ENCODE measurements at regions not wholly inside any gene's neighbourhood (a gene's known extent, or its start where the extent isn't known, plus 50 kb on each side); places are given as distances from the start of the nearest gene placed in this dataset.

GRCh38 chr13:111844222-111844671 is 222.7 kb upstream of the SOX1 start:
- DNase-seq (ENCODE audit: low read depth in 4 of 4, low spot score in 3 of 4), result no peak

- no peak for DNase-seq (ENCODE audit: low read depth in 4 of 4, low spot score in 3 of 4)
These were observed 222.3 kb upstream of the SOX1 start for GRCh38 chr13:111844682-111845081.

DNA sequence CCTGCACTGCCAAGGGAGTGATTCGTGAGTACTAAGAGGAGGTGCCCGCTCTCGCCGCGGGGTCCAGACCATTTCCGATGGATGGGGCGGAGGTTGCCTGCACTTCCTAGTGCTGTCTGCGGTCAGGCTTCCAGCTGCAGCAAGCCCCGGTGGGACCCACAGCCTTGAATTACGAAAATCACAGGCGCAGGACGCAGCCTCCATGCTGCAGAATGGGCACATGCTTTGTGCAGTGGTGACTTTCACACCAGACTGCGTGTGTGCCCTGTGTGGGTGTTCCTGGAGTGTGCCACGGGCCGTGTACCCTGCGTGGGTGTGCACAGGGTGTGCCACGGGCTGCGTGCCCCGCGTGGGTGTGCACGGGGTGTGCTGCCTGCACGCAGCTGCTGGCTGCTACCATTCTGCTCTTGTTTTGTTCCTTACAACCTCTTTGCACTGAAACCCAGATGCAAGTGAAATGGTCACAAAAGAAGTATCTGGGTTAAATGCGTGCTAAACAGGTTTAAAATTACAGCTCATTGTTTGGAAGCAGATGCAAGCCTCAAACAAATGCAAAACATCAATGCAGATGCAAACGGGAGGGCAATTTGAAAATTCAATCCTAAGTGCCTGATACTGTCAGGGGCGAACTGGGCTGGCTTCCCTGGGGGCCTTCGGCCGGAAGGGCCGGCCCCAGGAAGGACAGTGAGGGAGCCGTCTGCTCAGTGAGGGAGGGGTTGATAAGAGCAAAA is 221.2 kb upstream of the SOX1 start:
- DNase-seq (ENCODE audit: low read depth in 4 of 4, low spot score in 3 of 4), result no peak

DNA sequence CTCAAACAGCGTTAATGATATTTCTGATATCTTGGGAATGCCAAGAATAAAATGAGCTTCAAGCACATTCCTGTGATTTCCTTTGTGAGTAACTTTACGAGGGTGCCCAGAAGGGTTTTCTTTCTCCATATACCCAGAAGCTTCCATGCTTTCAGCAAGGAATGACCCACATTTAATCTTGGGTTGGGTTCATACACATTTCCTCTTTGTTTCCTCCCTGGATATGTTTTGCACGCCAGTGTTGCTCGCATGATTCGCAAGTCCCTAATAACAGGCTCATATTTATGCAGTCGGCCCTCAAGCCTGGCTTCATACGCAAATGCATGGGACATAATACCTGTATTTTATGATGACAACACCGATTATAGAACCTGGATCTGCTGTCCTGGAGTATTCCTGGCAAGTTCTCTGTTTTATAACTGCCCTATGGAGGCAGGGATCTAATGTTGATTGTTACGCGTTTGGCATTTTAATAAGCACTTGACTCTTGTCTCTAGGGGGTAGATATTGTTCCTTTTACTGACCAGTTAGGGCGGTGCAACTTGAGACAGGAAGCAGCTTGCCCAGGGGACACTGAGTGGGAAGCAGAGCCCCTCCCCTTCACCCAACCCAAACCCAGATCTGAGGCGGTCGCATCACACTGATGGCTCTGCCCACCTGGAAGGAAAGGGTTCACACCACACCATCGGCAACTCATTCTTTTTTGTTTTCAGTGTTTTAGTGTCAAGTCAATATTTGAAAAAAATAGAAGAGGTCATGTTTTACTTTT is 220.4 kb upstream of the SOX1 start:
- DNase-seq (ENCODE audit: low read depth in 4 of 4, low spot score in 3 of 4), result no peak

- no peak for DNase-seq (ENCODE audit: low read depth in 4 of 4, low spot score in 3 of 4)
These were observed 219.0 kb upstream of the SOX1 start for GRCh38 chr13:111847964-111848363.

- no peak for DNase-seq (ENCODE audit: low read depth in 4 of 4, low spot score in 3 of 4)
These were observed 216.5 kb upstream of the SOX1 start for GRCh38 chr13:111850458-111850857.

DNA sequence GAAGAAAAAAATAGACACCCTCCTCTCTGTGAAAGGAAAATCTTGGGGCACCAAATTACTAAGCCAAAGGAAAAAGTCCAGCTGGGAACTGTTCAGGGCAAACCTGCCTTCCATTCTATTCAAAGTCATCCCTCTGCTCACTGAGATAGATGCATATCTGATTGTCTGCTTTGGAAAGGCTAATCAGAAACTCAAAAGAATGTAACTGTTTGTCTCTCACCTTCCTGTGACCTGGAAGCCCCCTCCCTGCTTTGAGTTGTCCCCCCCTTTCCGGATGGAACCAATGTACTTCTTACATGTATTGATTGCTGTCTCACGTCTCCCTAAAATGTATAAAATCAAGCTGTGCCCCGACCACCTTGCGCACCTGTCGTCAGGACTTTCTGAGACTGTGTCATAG is 216.0 kb upstream of the SOX1 start:
- DNase-seq (ENCODE audit: low read depth in 4 of 4, low spot score in 3 of 4), result no peak

GRCh38 chr13:111852725-111853518 is 214.0 kb upstream of the SOX1 start:
- DNase-seq (ENCODE audit: low read depth in 4 of 4, low spot score in 3 of 4), result no peak

GRCh38 chr13:111853721-111854120 is 213.2 kb upstream of the SOX1 start:
- DNase-seq (ENCODE audit: low read depth in 4 of 4, low spot score in 3 of 4), result peak in 3 of 4 donors; percentile 36 to 48 (median 46)

DNA sequence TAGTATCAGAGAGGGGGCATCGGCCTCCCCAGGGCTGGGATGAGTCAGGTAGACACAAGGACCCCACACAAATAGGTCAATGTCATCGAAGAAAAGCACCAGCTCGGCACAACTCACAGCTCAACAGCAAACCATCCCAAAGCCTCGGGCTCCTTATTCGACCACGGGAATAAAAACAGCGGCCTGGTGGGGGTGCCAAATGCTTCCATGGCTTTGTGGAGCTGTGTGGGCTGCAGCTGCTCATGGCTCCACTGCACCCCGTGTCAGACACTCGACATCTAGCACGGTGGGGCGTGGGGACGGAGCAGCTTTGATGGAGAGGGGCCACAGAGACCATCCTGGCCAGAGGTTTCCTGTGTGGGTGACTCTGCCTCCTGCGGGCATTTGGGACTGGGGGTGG is 212.5 kb upstream of the SOX1 start:
- no peak for DNase-seq (ENCODE audit: low read depth in 4 of 4, low spot score in 3 of 4)

DNA sequence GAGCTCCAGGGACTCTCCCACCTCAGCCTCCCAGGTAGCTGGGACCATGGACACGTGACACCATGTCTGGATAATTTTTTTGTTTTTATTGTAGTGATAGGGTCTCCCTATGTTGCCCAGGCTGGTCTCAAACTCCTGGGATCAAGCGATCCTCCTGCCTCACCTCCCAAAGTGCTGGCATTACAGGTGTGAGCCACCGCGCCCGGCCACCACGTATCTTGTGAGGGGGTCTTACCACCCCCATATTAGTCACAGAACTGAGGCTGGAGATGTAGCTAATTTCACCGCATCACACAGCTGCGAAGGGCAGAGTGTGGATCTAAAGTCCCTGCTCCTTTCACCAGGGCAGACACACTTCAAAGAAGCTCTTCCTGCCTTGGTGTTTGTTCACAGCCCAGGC is 211.8 kb upstream of the SOX1 start:
- no peak for DNase-seq (ENCODE audit: low read depth in 4 of 4, low spot score in 3 of 4)

DNA sequence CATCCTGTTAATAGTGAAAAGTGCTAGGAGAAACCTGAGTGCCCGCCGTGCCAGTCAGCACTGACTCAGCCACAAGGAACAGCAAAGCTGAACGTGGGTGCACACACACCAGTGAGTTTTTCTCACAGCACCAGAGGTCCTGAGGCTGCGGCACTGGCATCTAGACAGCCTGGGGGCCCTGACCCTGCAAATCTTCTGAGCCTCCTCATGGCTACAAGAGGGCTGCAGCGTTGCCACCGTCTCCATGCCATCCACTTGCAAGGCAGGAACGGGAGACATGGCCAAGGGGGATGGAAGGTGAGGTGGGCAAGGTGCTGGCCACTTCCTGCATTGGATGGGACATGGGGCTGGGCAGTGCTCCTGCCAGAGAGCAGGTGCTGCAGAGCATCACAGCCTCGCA is 211.2 kb upstream of the SOX1 start:
- DNase-seq (ENCODE audit: low read depth in 4 of 4, low spot score in 3 of 4), result no peak

DNA sequence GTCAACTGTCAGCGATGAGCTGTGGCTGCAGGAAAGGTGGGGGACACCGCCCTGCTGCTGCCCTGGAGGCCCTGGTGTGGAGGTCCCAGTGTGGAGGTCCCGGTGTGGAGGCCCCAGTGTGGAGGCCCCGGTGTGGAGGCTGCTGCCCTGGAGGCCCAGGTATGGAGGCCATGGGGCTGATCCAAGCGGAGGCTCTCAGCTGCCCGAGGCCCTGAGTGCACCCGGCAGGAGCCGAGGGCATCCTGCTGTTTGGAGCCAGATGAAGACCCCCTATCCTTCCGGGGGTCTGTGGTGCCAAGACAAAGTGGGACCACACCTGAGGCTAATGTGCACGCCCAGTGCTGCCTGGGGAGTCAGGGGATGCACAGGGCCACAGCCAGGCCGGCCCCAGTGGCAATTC is 210.4 kb upstream of the SOX1 start:
- DNase-seq (ENCODE audit: low read depth in 4 of 4, low spot score in 3 of 4), result no peak

- DNase-seq (ENCODE audit: low read depth in 4 of 4, low spot score in 3 of 4), result no peak
These were observed 209.6 kb upstream of the SOX1 start for GRCh38 chr13:111857336-111857735.

GRCh38 chr13:111857846-111858560 is 208.9 kb upstream of the SOX1 start:
- DNase-seq (ENCODE audit: low read depth in 4 of 4, low spot score in 3 of 4), result no peak

DNA sequence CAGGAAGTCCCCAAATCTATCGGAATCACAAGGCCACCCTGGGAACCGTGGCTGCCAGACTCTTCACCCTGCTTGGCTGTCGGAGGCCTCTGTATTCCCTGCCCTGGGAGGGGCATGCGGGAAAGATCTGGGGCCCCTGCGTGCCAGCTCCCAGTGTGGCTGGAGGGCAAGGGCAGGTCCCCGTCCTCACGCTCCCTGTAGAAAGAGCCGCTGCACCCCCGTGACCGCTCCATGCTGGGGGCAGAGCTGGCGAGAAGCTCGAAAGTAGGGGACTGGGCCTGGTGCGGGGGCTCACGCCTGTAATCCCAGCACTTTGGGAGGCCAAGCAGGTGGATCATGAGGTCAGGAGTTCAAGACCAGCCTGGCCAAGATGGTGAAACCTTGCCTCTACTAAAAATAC is 208.4 kb upstream of the SOX1 start:
- no peak for DNase-seq (ENCODE audit: low read depth in 4 of 4, low spot score in 3 of 4)

- no peak for DNase-seq (ENCODE audit: low read depth in 4 of 4, low spot score in 3 of 4)
These were observed 207.4 kb upstream of the SOX1 start for GRCh38 chr13:111859354-111860230.

DNA sequence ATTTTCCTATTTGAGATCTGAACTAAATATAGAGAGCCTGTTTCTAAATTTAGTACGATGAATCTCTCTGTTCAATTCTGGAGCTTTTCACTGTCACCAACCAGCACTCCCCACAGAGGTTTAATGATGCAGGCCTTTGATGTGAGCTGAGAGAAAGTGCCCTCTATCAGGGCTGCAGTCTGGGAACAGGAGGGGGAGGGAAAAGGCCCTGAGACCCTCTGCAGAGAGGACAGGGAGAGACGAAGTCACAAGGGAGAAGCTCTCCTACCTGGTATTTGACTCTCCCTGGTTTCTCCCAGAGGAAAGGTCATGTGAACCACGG is 206.8 kb upstream of the SOX1 start:
- DNase-seq (ENCODE audit: low read depth in 4 of 4, low spot score in 3 of 4), result no peak

DNA sequence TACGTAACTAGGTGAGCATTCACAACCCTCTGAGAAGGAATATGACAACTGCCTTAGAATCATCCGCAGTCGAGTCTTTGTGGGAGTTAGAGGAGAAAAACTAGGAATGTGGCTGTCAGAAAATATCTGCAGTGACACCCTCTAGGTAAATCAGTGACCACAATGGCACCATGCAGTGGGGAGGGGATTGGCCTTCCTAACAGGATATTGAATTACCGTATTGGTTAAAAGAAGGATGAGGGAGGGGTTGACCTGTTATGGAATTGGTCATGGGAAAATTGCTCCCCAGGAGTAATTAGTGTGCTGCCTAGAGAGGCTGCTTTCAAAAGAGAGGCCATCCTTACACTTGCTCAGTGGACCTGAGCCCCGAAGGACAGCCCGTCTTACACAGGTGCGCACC is 205.6 kb upstream of the SOX1 start:
- no peak for DNase-seq (ENCODE audit: low read depth in 4 of 4, low spot score in 3 of 4)

GRCh38 chr13:111861766-111862366 is 205.1 kb upstream of the SOX1 start:
- no peak for DNase-seq (ENCODE audit: low read depth in 4 of 4, low spot score in 3 of 4)

Measured in left renal pelvis (tissue), 4 donors.